ENCODE measurements at regions not wholly inside any gene's neighbourhood (a gene's known extent, or its start where the extent isn't known, plus 50 kb on each side); places are given as distances from the start of the nearest gene placed in this dataset.

DNA sequence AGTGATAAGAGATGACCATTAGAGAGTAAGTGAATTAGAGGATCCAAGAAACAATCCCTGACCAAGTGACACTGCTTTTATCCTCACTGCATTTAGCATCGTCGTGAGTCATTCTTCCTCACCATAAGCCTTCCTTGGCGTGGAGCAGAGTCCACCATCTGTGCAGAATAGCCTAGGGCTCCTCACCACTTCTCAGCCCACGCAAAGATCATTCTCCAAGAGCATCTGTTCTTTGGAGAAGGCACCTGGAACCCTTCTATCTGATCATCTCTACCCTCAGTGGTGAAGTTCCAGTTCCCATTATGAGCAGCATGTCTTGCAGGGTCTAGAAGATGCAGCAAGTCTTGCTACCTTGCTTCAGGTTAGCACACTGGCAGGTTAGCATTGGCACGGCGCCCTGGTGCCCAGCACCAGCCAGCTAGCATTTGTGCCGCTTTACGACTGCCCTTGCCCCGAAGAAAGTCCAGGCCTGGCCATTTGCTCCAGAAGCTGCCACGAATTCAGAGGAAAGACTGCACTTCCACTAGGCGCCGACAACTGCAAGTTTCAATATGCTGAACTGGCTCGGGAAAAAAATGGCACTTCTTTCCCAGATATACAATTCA lies 225.8 kb downstream of the TTC32 start:
- no peak for DNase-seq

DNA sequence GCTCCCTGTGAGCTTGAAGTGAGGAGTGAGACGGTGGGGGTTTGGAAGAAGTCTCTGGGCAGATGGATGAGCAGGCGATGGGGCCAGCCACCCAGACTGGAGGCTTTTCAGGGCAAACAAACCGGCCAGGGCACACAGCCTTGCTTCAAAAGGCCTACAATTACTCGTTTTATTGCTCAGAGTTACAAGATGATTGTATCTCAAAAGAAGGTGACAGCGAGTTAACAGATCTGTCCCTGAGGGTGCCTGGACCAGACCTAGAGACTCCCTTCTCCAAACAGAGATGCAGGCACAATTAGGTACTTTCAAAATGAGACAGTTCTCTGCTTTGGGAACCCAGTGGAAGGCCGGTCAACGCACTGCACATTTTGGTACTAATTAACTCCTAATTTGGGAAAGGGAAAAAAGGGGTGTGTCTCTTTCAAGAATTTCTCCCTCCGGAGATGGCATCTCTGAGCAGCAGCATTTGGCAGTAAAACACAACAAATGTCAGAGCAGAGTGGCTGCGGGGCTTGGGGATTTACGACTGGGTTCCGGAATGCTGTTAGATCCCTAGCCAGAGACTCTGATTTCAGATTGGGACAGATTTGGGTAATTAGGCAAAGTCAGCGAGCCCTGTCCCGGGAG lies 226.7 kb downstream of the TTC32 start:
- no peak for DNase-seq

DNA sequence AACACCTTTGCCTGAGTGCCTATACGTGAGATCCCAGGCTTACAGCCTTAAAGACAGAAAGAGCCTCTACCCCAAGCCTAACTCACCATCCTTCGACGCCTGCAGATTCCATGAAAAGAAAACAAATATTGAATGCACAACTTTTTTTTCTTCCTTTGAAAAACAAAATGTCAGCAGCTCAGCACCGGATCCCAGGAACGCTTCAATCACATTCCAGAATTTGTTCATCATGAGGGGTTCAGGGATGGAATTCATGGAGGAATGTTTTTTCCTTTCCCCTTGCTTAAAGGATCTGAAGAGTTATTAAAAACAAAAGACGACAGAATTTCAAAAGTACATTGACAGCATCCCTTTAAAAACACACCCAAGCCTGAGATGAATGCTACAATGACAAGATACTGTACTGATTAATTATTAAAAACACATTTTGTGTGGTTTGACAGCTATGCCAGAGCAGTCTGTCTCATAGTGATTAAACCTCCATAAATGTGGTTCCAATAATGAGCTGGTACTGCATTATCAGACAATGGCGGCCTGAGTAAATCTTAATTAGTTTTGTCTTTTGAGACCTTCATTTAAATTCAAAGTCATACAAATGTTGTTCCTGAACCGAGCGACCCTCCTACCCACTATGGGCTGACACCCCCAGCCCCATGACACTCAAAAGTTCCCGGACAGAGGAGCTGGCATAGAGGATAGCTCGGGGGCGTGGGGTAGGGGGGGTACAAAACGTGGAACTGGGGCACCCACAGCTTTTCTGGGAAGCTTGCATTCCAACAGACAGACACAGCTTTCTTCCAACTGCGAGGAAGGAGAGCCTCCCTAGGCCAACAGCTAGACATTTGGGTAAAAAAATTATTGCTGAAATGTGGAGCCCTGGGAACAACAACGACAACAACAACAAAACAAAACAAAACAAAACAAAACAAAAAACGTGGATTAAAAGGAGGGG lies 227.5 kb downstream of the TTC32 start:
- no peak for DNase-seq

GRCh38 chr2:19673213-19673791 lies 228.5 kb downstream of the TTC32 start:
- no peak for DNase-seq

DNA sequence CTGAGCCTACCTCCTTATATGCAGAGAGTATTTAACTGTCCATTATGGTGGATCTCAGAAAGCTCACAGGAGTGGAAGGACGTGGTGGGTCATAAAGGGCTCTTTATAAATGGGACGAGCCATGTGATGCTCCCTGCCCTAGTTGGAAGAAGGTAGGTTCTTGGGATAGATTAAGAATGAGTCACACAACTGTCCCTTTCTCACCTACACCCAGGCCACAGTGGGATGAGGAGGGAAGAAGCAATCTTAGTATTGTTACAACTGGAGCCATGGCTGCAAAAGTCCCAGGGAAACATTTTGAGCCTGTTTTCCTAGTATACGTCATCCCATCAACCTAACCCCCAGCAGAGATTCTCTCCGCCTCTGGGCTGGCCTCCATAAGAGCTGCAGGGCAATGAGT lies 229.9 kb downstream of the TTC32 start:
- DNase-seq: no peak

DNA sequence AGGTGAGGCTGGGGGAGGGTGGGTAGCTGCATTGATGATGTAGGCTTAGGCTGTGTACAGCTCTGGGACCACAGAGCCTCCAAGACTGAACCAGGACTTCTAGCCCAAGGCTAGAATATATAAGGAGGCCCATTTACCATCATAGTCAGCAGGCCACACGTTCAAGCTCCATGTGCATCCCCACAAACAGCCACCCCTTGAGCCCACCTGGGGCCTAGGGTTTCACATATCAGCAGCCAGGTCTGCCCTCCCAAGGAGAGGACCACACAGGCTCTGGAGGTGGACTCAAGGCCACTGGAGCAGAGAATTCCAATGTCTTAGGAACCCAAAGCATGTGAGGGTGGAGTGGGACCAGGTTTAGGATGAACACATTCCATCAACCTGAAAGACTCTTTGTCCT lies 230.5 kb downstream of the TTC32 start:
- no peak for DNase-seq

- no peak for DNase-seq
Observed at GRCh38 chr2:19670303-19670702, 231.5 kb downstream of the TTC32 start.

DNA sequence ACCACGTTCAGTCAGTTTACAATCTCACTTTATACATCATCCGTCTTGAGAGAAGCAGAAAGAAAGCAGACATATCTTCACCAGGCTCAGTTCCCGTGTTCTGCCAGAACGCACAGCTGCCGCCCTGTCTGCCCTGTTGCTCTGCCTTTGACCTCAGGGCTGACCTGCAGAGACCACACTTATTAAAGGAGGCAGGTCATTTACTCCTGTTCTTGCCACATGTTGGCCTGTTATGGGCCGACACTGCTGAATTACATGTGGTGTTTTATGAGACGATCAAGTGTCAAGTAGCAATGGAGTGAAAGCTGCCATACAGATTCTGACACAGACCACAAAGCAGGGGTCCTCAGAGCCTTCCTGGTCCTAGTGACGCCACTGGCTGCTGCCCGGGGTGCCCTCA lies 232.2 kb downstream of the TTC32 start:
- no peak for DNase-seq

- DNase-seq: no peak
Observed at GRCh38 chr2:19669126-19669525, 232.7 kb downstream of the TTC32 start.

- DNase-seq: no peak
Observed at GRCh38 chr2:19667536-19667949, 234.2 kb downstream of the TTC32 start.

DNA sequence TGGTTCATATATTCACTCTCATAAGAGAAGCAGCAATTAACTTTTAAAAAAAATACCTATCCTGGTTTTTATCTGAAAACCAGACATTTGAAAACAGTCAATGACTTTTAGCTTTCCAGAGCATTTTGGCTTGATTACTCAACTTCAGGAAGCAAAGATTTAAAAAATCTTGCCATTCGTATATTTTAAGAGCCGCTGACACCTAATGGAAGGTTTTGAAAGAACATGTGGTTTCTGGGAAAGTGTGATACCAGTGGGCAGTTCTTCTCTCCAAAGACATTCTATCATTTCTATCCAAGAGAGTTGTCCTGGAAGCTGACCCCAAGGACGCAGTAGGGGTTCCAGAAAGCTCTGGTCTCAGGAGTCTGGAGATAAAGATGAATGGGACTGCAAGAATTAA lies 234.7 kb downstream of the TTC32 start:
- DNase-seq: no peak

GRCh38 chr2:19664646-19665045 lies 237.1 kb downstream of the TTC32 start:
- DNase-seq: no peak

DNA sequence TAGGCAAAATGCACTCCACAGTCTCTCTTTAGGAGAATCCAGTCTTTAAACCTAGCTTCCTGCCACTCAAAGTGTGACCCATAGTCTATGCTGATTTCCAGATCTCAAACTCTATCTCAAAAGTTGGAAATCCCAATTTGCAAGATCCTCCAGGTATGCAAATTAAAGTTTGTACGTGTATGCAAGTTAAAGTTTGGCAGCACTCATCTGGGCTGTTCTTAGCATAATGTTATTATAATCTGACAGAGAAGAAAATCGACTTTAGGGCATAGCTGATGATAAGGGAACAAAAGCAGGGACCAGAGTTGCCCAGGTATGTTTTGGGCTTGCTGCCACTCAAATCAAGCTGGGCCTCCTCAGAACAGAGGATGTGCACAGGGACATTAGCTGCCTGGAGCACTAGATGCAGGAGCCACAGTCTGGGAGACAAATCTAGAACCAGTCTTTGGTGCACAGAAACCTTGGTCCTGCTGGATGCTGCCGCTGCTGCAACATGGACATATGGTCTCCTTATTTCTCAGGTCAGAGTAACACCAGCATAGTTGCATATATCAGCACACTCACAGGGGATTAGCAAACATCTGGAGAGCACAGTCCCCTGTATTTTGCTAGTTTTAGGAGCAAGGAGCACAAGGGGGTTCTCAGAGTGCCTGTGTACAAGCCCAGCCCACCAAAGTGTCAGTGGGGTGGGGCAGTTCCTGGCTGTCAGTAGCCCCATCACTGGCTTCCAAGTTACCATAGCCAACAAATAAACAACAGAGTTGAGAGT lies 242.6 kb downstream of the TTC32 start:
- DNase-seq: no peak

- DNase-seq: no peak
Observed at GRCh38 chr2:19656011-19656410, 245.8 kb downstream of the TTC32 start.

- DNase-seq: no peak
Observed at GRCh38 chr2:19654310-19655090, 247.3 kb downstream of the TTC32 start.

GRCh38 chr2:19653509-19653908 lies 248.3 kb downstream of the TTC32 start:
- DNase-seq: no peak

- no peak for DNase-seq
Observed at GRCh38 chr2:19652811-19653210, 249.0 kb downstream of the TTC32 start.

- DNase-seq: no peak
Observed at GRCh38 chr2:19651466-19651865, 250.3 kb downstream of the TTC32 start.

DNA sequence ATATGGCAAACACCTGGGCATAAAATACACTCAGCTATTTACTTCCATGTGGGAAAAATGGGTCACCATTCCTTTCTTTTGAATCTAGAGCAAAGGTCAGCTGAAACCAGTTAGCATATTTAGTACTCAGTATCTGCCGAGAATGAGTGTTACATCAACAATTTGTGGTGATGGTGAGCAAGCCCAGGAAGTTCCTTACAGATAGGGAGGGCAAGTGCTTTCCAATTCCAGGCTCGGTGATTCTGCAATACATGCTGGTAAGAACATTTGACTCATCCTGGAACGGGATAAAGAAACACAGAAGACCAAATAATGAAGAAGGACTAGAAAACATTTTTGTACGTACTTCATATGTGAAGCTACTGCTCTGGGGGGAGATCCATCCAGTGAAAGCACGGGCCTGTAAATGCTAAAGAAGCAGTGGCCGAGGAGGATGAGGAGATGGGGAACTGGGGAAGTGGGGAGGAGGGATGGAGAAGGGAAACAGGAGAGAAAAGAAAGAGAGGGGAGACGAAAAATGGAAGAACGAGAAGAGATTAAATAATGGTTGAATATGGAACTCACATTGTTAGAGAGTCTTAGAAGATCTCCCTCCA lies 251.9 kb downstream of the TTC32 start:
- DNase-seq: no peak

DNA sequence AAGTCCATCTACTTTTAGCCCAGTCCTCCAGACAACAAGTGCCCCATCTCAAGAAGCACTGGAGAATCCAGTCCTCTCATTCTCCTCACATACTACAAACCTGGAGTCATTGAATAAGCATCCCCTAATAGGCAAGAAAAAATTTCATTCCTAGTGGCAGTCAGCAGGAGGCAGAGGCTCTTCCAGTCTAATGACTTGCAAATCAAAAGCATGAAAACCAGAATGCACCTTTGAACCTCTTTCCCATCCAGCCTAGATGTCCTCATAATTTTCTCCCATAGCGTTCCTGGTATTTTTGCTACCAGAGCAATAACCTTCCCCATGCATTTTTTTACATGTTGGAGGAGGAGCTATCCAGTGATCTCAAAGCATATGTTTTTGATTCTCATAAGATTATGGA lies 252.6 kb downstream of the TTC32 start:
- DNase-seq: no peak

DNA sequence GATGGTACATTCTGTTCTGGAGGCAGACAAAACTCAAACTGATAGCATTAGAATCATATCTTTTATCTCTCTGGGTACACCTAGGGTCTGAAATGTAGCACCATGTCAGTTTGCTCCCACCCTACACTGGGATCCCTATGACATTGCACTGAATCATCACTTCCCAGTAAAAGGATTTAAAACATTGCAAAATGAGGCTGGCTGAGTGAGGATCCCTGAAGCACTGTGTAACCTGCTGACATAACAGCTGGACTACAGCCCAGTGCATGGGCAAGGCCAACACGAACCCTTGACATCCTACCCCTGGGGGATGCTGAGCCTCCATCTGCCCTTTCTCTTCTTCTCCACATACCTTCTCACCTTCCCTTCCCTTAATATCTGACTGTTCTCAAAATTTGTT lies 253.2 kb downstream of the TTC32 start:
- DNase-seq: no peak

- DNase-seq: no peak
Observed at GRCh38 chr2:19646987-19647386, 254.8 kb downstream of the TTC32 start.

Measured in NCI-H2107 (cell line).